ENCODE measurements at regions not wholly inside any gene's neighbourhood (a gene's known extent, or its start where the extent isn't known, plus 50 kb on each side); places are given as distances from the start of the nearest gene placed in this dataset.
"Not testable (repeated sequence)": the region's sequence is repeated elsewhere in the genome, so short reads cannot be mapped to it uniquely, and the experiment has no call there.

DNA sequence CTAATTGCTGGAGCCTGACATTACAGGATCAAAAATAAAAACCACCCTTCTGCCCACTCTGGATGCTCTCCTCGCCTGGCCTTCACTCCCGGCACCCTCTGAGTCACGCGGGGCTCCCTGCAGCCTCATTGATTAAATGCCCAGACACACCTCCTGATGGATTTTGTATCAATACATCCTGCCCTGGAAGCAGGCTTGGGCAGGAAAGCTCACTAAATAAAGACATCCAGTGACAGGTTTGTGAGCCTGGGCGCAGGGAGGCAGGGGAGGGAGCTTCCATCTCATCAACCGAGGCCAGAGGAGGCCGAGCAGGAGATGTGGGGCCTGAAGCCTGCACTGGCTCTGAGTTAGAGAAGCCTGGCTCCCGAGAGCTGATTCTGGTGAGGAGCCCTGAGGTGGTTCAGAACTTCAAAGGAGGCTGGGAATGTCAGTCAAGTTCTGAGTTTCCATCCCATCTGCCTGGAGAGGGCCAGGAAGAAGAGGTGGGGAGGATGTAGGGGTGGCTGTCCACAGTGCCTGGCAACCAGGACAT, 318.6 kb downstream of the ADGRD1 start:
- DNase-seq (ENCODE audit: low read depth in 2 of 3, low spot score in 1 of 3): not testable (repeated sequence)

DNA sequence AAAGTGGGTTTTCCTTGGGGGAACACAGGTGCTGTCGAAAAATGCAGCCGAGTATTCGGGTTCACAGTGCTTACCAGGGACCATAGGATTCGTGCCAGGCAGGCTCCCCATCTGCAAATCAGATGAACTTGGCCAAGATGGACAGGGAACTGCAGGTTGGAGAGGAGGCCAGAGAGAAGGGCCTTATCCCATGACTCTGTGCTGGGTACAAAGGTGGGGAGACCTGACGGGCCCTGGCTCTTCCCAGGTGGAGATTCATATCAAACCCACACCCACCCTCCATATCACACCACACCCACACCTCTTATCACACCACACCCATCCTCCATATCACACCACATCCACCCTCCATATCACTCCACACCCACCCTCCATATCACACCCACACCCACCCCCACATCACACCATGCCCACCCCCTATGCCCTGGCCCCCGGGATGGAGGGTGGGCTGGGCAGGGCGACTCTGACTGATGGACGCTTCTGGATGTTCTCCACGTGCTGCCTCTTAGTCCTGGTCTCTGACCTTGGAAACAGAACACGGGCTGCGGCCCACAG, 319.7 kb downstream of the ADGRD1 start:
- DNase-seq (ENCODE audit: low read depth in 2 of 3, low spot score in 1 of 3): no peak

DNA sequence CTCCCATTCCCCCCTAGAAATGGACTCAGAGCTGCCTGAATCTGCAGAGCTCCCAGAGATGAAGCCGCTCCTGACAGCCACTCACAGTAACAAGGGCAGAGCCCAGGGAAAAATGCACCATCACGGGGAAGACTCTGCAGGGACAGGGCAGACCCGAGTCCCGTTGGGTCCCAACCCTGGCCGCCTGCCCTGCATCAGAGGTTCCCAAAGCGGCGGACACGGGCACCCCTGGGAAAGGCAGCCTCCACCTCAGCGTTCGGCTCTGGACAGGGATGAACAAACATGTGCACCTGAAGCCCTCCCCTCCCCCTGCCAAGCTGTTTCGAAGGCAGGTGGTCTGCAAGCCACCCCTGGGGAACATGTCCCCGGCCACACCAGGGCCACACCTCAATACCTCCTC, 320.4 kb downstream of the ADGRD1 start:
- DNase-seq (ENCODE audit: low read depth in 2 of 3, low spot score in 1 of 3): no peak

DNA sequence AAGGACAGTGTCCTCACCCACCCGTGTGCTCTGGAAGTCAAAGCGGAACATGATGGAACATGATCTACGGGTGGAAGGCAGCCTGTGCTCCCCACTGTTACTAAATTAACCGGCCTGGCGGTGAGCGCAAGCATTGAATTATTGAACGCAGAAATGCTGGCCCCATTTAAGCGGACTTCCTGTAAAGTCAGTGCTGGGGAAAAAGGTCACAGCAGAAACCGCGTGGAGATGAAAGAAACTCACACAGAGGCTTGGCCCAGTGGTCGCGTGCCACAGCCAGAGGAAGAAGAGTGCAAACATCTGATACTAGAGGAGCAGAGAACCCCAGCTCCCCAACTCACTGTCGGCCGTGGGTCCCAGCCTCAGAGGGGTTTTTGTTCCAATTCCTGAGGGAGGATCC, 321.2 kb downstream of the ADGRD1 start:
- no peak for DNase-seq (ENCODE audit: low read depth in 2 of 3, low spot score in 1 of 3)

DNA sequence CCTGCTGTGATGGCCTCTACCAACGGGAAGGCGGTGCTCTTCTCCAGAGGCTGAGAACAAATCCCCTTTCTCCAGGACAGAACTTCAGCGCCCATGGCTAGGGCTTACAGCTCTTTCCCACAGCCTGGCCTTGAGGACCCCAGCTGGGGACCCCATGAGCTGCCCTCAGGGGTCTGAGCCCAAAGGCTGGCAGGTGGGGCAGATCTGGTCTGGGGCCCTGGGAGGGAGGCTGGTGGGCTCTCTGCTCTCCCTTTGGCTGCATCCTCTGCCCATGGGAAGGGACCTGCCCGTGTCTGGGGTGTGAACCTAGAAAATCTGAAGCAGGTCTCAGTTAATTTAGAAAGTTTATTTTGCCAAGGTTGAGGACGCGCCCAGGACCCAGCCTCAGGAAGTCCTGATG, 322.1 kb downstream of the ADGRD1 start:
- DNase-seq (ENCODE audit: low read depth in 2 of 3, low spot score in 1 of 3): no peak

DNA sequence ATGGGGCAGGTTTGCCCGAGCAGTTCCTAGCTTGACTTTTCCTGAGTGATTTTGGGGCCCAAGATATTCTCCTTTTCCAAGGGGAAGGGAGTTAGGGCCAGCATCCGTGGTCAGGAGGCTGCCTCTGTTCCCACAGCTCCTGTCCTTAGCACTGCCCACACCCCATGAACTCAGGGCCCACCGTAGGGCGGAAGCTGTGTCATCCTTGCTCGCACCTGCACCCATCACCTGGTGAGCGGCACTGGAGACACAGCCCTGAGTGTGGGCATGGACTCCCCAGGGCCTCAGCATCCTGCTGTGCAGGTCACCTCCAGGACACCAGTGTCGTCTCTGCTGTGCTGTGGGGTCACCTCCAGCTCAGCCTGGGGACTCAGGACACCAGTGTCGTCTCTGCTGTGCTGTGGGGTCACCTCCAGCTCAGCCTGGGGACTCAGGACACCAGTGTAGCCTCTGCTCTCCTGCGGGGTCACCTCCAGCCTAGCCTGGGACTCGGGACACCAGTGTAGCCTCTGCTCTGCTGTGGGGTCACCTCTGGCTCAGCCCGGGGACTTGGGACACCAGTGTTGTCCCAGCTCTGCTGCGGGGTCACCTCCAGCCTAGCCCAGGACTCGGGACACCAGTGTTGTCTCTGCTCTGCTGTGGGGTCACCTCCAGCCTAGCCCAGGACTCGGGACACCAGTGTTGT, 322.9 kb downstream of the ADGRD1 start:
- no peak for DNase-seq (ENCODE audit: low read depth in 2 of 3, low spot score in 1 of 3)

DNA sequence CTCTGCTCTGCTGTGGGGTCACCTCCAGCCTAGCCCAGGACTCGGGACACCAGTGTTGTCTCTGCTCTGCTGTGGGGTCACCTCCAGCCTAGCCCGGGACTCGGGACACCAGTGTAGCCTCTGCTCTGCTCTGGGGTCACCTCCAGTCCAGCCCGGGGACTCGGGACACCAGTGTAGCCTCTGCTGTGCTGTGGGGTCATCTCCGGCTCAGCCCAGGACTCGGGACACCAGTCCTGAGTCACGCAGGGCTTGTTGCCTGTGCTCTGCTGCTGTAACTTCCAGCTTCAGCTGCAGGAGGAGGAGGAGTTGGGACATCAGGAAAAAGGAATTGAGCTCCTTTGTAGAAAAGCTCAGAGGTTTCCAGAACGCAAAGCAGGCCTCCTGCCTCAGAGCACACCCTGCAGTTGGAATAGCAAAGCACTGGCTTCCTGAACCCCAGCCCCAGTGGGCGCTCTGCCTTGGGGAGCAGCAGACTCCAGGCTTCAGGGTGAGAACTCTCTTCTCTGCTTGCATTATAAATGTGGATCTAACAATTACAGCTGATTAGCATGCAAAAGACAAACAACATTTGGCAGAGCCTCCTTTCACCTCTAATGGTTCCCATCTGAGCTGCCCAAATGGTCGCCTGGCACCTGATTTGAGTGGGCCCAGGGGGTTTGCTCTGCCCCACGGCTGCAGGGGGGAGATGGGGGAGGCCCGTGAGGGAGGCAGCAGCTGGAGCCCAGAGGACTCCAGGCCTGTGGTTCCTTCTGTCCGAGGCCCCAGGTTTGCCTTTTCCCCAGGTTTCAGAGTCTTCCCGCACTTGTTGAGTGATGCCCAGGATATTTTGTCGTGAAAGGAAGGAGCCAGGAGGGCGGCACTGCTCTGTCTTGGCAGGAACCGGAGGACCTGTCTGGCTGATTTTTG, 323.7 kb downstream of the ADGRD1 start:
- not testable (repeated sequence) for DNase-seq (ENCODE audit: low read depth in 2 of 3, low spot score in 1 of 3)

DNA sequence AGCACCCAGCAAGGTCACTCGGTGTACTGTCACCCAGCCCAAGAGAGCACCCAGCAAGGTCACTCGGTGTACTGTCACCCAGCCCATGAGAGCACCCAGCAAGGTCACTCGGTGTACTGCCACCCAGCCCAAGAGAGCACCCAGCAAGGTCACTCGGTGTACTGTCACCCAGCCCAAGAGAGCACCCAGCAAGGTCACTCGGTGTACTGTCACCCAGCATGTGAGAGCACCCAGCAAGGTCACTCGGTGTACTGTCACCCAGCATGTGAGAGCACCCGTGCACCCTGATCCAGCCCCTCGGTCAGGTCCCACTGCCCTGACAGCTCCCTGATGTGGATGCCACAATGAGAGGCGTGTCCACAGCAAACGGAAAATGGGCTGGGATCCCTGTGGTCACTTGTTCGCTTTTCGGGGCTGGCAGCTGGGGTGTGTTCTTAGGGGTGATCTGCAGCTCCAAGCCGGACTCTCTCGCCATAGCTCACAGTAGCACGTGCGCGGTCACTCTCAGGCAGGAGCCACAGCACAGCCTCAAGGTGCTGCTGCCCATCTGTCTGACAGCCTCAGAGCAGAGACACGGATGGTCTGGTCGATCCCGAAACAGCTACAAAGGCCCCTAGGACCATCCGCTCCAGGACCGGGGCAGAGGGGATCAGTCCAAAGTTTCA, 324.9 kb downstream of the ADGRD1 start:
- not testable (repeated sequence) for DNase-seq (ENCODE audit: low read depth in 2 of 3, low spot score in 1 of 3)

DNA sequence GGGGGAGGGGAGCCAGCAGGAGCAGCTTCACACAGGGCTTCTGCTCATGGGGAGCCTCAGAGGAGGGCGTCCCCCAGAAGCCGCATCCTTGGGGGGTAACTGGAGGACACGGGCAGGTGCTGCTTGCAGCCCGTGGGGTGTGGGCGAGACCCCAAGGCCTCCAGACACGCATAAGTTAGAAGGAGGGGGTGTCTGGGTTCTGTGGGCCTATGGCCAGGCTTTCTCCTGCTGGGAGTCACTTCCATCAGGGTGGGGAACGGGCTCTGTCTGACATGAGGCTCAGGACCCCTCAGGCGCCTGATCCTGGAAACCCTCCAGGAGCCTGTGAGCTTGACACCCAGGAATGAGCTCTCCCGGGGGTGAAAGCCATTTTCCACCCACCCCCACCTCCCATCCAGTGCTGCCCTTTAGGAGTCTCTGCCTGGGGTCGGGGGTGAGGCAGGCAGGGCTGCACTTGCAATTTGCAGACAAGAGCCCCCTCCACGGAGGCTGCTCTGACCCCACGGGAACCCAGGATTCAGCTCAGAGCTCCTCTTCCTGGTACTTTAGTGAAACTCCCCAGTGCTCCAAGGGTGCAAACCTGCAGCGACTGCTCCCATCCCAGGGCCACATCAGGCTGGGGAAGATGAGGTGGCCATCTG, 325.7 kb downstream of the ADGRD1 start:
- DNase-seq (ENCODE audit: low read depth in 2 of 3, low spot score in 1 of 3): no peak

DNA sequence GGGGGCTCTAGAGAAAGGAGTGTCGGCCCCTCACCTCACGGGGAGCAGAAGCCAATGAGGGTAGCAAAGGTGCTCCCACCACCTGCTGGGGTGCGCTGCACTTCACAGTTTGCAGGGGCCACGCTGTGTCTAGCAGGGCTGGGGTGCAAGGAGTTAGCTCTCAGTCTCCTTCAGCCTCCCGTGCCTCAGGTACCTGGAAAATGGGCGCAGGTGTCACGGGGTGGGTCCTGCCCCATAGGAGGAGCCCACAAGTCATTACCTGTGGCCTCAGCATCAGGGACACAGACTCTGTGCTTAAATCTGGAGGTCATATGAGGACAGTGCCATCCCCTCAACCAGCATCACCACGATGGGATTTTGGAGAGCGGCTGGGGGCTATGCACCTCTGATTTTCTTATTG, 326.7 kb downstream of the ADGRD1 start:
- DNase-seq (ENCODE audit: low read depth in 2 of 3, low spot score in 1 of 3): no peak

DNA sequence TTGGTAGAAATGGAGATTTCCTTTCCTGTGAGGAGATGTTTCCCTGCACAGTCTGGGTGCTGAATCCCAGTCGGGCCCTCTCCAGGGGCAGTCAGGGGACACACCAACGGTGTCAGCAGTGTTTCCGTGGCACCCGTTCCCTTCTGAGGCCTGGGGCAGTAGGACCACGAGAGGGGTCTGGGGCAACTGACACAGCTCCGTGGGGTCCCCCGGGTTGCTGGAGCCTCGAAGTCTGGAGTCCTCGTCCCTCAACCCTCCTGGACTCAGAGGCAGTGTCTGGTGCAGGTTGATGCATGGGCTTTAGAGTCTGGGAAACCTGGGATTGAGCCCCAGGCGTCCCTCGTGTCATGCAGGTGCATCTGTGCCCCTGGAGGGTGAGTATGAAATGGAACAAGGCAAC, 327.3 kb downstream of the ADGRD1 start:
- no peak for DNase-seq (ENCODE audit: low read depth in 2 of 3, low spot score in 1 of 3)

DNA sequence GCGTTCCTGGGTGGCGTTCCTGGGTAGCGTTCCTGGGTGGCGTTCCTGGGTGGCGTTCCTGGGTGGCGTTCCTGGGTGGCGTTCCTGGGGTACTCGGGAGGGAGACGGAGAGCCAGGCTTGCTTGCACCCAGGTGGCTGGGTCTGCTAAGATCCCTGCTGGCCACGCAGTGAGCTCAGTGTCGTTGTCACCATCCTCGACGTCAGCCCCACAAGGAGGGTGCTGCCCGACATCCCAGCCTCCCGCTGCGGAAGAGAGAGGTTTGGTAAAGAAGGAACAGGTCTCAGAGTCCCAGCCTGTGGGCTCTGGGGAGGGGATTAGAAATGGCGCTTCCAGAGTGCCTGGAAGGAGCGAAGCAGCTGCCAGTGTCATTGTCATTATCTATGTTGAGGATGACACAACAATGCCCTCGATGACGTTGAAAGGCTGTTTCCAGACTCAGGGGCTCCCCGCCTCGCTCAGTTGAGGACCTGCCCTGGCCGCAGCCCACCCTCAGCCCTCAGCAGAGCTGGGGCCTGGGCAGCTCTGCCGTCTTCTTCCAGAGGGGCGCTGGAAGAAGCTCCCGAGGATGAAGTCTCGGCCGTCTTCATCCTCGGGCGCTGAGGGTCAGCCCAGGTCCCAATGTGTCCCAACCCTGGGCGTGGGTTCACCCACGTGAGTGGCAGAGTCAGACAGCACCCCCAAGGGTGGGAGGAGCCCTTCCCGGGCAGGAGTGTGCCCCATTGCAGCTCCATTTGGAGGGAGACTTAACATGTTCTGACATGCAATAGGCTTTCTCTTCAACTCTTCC, 328.8 kb downstream of the ADGRD1 start:
- DNase-seq (ENCODE audit: low read depth in 2 of 3, low spot score in 1 of 3): no peak

DNA sequence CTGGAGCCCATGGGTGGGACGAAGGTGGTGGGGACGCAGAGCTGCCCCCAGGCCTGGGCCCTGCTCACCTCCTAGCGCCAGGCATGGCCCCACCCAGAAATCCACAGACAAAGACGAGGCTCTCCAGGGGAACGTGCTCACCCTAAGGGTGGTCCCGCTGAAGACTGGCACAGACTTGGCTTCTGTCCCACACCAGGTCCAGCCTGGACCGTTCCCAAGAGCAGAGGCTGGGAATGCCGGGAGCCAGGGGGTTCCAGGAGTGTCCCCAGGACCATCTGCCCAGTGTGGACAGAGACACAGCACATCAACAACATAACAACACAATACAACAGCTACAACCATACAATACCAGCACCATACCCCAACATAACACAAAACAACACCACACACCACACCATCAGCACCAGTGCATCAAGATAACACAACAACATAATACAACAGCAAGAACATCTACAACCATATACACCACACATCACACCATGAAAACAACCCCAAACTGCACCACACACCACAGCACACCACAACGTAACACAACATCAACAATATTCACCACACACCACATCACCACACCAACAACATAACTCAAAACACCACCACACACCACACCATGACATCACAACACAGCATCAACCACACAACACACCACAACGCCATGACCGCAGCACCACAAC, 329.6 kb downstream of the ADGRD1 start:
- no peak for DNase-seq (ENCODE audit: low read depth in 2 of 3, low spot score in 1 of 3)

DNA sequence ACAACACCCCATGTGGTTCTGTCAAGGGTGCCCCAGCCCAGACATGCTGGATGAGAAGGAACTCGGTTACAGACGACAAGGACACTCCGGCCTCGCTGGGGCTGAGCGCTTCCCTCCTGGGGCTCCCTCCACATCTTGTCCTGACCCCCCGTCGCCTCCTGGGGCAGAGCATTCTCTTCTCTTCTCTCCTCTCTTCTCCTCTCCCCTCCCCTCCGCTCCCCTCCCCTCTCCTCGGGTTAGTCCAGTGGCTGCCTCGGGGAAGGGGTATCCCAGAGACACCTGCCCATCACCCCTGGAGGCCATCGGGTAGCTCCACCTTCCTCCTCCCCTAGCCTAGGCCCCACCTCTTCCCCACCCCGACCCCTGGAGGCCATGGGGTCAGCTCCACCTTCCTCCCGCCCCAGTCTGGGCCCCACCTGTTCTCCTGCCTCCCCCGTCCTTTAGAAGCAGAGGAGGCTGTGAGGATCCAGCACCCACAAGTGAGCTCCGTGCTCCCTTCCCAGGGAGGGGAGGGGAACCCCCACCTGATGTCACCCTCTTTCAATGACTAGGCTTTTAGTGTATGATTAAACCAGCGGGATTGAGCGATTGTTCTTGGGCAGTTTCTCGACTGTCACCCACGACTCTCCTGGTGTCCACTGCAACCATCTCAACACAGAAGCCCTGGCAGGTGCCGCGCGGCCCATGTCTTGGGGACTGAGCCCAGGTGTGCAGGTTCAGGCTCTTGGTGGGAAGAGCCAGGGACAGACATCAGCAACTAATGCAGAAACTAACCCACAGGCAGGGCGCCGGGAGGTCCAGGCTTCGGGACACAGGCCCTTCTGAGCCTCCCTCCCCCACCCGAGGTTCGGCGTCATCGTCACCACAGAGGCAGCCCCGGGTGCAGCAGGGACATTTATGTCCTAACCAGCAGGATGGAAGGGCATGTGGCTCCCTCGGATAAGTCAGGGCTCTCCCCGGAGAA, 330.4 kb downstream of the ADGRD1 start:
- not testable (repeated sequence) for DNase-seq (ENCODE audit: low read depth in 2 of 3, low spot score in 1 of 3)

DNA sequence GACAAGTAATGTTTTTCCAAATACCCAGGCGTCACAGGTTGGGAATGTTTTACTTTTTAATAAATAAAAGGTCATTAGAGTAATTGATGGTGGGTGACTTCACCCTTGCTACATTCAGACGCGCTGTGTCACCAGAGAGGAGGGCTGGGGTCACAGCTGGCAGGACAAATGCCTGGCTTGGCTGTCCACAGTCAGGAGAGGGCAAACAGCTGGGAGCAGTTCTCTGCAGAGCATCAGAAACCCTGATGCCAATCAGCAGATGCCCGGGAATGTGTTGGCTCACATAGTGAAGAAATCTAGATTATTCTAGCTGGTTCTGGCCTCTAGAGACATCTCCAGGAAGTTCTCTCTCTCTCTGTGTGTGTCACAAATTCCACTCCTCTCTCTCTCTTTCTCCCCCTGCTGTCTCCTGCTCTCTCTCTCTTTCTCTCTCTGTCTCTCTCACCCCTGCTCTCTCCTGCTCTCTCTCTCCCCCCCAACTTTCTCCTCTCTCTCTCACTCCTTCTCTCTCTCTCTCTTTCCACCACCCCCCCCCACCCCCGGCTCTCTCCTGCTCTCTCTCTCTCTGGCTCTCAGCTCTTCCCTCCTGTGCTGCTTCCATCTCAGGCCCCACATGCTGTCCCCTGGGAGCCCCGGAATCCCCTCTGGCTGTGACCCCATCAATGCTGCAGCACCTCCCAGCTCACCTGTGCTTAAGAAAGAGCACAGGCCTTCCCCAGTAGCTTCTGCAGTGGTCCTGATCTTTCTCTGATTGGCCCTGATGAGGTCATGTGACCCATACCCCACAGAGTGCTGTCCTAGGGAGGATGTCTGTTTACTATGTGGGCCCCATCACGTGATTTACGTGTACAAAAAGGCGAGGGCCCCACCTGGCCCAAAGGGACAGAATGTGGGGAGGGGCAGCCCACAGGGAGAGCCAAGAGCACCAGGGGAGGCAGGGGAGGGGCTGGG, 331.5 kb downstream of the ADGRD1 start:
- not testable (repeated sequence) for DNase-seq (ENCODE audit: low read depth in 2 of 3, low spot score in 1 of 3)

DNA sequence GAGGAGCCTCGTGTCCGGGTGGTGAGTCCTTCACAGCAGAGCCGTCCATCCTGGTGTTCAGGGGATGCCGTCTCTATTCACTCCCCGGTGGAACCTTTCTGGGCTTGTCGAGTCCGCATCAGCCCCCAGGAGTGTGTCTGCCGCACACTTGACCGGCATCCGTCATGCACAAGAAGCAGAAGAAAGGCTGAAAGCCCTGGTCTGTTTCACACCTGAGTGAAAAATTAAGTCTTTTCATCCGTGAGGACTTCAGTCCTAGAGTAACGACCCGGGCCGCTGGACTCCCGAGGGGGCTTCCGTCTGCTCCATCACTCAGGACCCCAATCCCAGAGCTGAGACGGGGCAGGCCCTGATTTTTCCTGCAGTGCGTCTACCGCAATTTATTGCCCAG, 332.2 kb downstream of the ADGRD1 start:
- DNase-seq (ENCODE audit: low read depth in 2 of 3, low spot score in 1 of 3): not testable (repeated sequence)

DNA sequence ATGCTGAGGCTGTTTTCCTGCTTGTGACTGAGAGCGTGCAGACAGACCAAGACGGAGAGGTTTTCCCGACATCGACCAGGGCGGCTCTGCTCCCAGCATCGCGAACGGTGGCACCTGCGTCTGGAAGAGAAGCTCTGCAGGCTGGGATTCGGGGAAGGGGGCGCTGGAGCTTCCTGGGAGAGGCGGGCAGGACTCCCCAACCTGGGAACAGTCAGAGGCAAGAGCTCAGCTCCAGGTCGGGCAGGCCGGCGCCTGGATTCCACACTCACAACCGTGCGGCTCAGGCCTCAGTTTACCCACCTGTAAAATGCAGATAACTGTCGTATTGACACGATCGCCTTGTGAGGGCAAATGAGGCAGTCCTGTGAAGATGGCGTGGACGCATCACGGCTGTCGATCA, 332.6 kb downstream of the ADGRD1 start:
- not testable (repeated sequence) for DNase-seq (ENCODE audit: low read depth in 2 of 3, low spot score in 1 of 3)
